K562 (cell line): ENCODE measurements at regions not wholly inside any gene's neighbourhood (a gene's known extent, or its start where the extent isn't known, plus 50 kb on each side); places are given as distances from the start of the nearest gene placed in this dataset.

ENCODE experiments used
- ATAC-seq: fragments of 200-7000 bp; cut with Tn5 transposase; 3 replicates; pipeline ENCODE4 v1.9.1; 2020; ENCODE audit warnings: moderate library complexity
- BruUV-seq: library from RNA; stranded (reverse); fragments of 400-500 nt; replicated peaks from 2 replicates; lab custom pipeline; 2021; lab: Mats Ljungman, UMichigan
- CTCF ChIA-PET: fragments of 300-600 bp; formaldehyde crosslinking; extraction: SDS; loops from one replicate; lab custom pipeline; 2021; ENCODE audit warnings: low intra/inter-chr PET ratio; lab: Yijun Ruan, JAX
- POLR2A ChIA-PET: fragments of 300-600, 350-650 bp; sonication (Branson Sonifier 250); formaldehyde crosslinking; extraction: SDS; loops from one replicate; lab custom pipeline; 2021; ENCODE audit warnings: antibody characterized with exemption, inconsistent platforms; lab: Yijun Ruan, JAX
- DNase-seq, 4 experiments: peaks; one replicate each; pipeline versions ENCODE4 v3.0.0 to v3.0.0-alpha.2; 2011 to 2018; ENCODE audit warnings: low spot score in 3 of 4, mixed read lengths in 3 of 4; ENCODE audit errors: extremely low read depth in 1 of 4
- FAIRE-seq: peaks from 2 replicates; lab custom pipeline; 2011; peaks lifted over from hg19 to GRCh38; lab: Jason Lieb, UNC
- H2AFZ ChIP-seq: 2 replicates; pipeline ENCODE4 v1.6.0; 2011; ENCODE audit warnings: low read depth, low read length, control low read depth, inconsistent platforms
- H3K27ac ChIP-seq: fragments of 200-600 bp; 3 replicates; pipeline ENCODE4 v1.8.0; 2011; ENCODE audit warnings: low read depth, mild to moderate bottlenecking, control low read depth, inconsistent platforms, low read length, moderate library complexity, mixed read lengths; ENCODE audit errors: extremely low read depth
- H3K27me3 ChIP-seq, 2 experiments: fragments of 300-600 bp in 1 of 2; 2 replicates in 1 of 2; 3 replicates in 1 of 2; pipeline versions ENCODE4 v1.6.0 to v1.8.0; 2011; ENCODE audit warnings: inconsistent platforms in 2 of 2, low read length in 2 of 2, mild to moderate bottlenecking in 1 of 2, mixed read lengths in 1 of 2, moderate library complexity in 1 of 2; ENCODE audit not compliant: control insufficient read depth in 2 of 2, insufficient read depth in 2 of 2
- H3K36me3 ChIP-seq: fragments of 300-600 bp; 3 replicates; pipeline ENCODE4 v1.8.0; 2011; ENCODE audit warnings: mild to moderate bottlenecking, low read length, inconsistent platforms; ENCODE audit not compliant: control insufficient read depth, insufficient read depth
- H3K4me1 ChIP-seq, 2 experiments: fragments of 200-600 bp in 1 of 2; replicated peaks in 1 of 2; 2 replicates in 1 of 2; 3 replicates in 1 of 2; pipeline versions ENCODE4 v1.5.1 to v1.8.0; 2011; ENCODE audit warnings: inconsistent platforms in 2 of 2, low read length in 2 of 2, mild to moderate bottlenecking in 1 of 2, mixed read lengths in 1 of 2, moderate library complexity in 1 of 2; ENCODE audit not compliant: control insufficient read depth in 2 of 2, insufficient read depth in 2 of 2
- H3K4me2 ChIP-seq: 2 replicates; pipeline ENCODE4 v1.6.1; 2011; ENCODE audit warnings: low read length, control low read depth, inconsistent platforms, mixed read lengths; ENCODE audit not compliant: insufficient read depth
- H3K4me3 ChIP-seq: fragments of 200-600 bp; sonication (generic), shearing (Covaris generic); 2 replicates; pipeline ENCODE4 v1.5.1; 2016; ENCODE audit warnings: control low read depth, inconsistent platforms
- H3K79me2 ChIP-seq: fragments of 200-600 bp; 3 replicates; pipeline ENCODE4 v1.8.0; 2011; ENCODE audit warnings: low read length, inconsistent platforms; ENCODE audit not compliant: control insufficient read depth, insufficient read depth
- H3K9ac ChIP-seq, 2 experiments: 2 replicates each; pipeline versions ENCODE4 v1.6.0 to v1.6.1; 2011; ENCODE audit warnings: low read depth in 2 of 2, low read length in 2 of 2, control low read depth in 1 of 2, inconsistent platforms in 1 of 2, mild to moderate bottlenecking in 1 of 2, mixed read lengths in 1 of 2; ENCODE audit not compliant: insufficient read depth in 1 of 2
- H3K9me1 ChIP-seq: one replicate; pipeline ENCODE4 v1.6.0; 2011; ENCODE audit warnings: inconsistent platforms, mild to moderate bottlenecking, low read length, moderate library complexity; ENCODE audit not compliant: control insufficient read depth, insufficient read depth
- H3K9me3 ChIP-seq: replicated peaks from 2 replicates; pipeline ENCODE4 v1.5.1; 2011; ENCODE audit warnings: low read depth, low read length, inconsistent platforms; ENCODE audit not compliant: control insufficient read depth, insufficient read depth
- H4K20me1 ChIP-seq: replicated peaks from 2 replicates; pipeline ENCODE4 v1.6.1; 2011; ENCODE audit warnings: low read length, inconsistent platforms, mixed read lengths; ENCODE audit not compliant: control insufficient read depth, insufficient read depth
- DMBX1 ChIP-seq: fragments of 250-450 bp; sonication (Bioruptor Pico); IDR thresholded peaks from 2 replicates; pipeline ENCODE4 v1.8.0; 2022; ENCODE audit warnings: inconsistent platforms, mild to moderate bottlenecking, moderate library complexity, borderline replicate concordance
- ETV1 ChIP-seq: fragments of 450-650 bp; conservative IDR thresholded peaks from 2 replicates; pipeline ENCODE4 v1.6.1; 2016; ENCODE audit warnings: missing genetic modification characterization, control low read depth, low read depth, missing compliant biosample characterization
- JUNB ChIP-seq: fragments of 450-650 bp; formaldehyde crosslinking; conservative IDR thresholded peaks from 2 replicates; pipeline ENCODE4 v1.4.0; 2020; ENCODE audit warnings: mild to moderate bottlenecking
- KLF16 ChIP-seq: IDR thresholded peaks from 2 replicates; pipeline ENCODE4 v1.6.1; 2016; ENCODE audit warnings: antibody characterized with exemption
- MYNN ChIP-seq, 2 experiments: sonication (generic); formaldehyde crosslinking in 1 of 2; IDR thresholded peaks; 2 replicates each; pipeline versions ENCODE4 v1.5.0 to v1.6.1; 2016 to 2020; ENCODE audit warnings: antibody characterized with exemption in 1 of 2, missing genetic modification reagents in 1 of 2
- NFRKB ChIP-seq: fragments of 450-650 bp; IDR thresholded peaks from 2 replicates; pipeline ENCODE4 v1.6.1; 2016; ENCODE audit warnings: low read depth
- POLR2G ChIP-seq: fragments of 200-400 bp; formaldehyde crosslinking; IDR thresholded peaks from 2 replicates; pipeline ENCODE4 v1.6.1; 2017; ENCODE audit warnings: low read depth, mild to moderate bottlenecking, antibody characterized with exemption, low read length, moderate library complexity
- RB1 ChIP-seq: fragments of 450-650 bp; IDR thresholded peaks from 2 replicates; pipeline ENCODE4 v1.6.1; 2017; ENCODE audit warnings: low read depth, mild to moderate bottlenecking
- ZNF551 ChIP-seq: fragments of 250-450 bp; sonication (Bioruptor Pico); IDR thresholded peaks from 2 replicates; pipeline ENCODE4 v1.5.0; 2021; ENCODE audit warnings: mild to moderate bottlenecking, moderate library complexity
- WGBS: fragments of 100-300 bp; shearing (Covaris generic); methylation state at CpG from one replicate; pipeline ENCODE4 v1.1.6; 2016; ENCODE audit warnings: low coverage, mixed read lengths; ENCODE audit not compliant: insufficient coverage; ENCODE audit errors: missing lambda C conversion rate; 5-methylcytosine and 5-hydroxymethylcytosine counted together
- in situ Hi-C: fragments of 300-500 bp; cut with MboI; formaldehyde crosslinking; loops from 4 replicates; pipeline ENCODE4 v1.15.0; 2018; ENCODE audit warnings: inconsistent platforms, mixed read lengths
- intact Hi-C: fragments of 100-400 bp; cut with micrococcal nuclease; formaldehyde crosslinking; loops from 2 replicates; pipeline ENCODE4 v1.14.2; 2022
- TF ChIP-seq, protein P1 (sequence below): IDR thresholded peaks from 3 replicates; pipeline ENCODE4 v1.6.1; 2011; ENCODE audit warnings: borderline replicate concordance, mild to moderate bottlenecking, moderate library complexity; ENCODE audit not compliant: insufficient read length; ENCODE audit errors: extremely low read depth
- TF ChIP-seq, protein P2 (sequence below): fragments of 450-650 bp; formaldehyde crosslinking; IDR thresholded peaks from 2 replicates; pipeline ENCODE4 v1.4.0; 2022; ENCODE audit warnings: mild to moderate bottlenecking, moderate library complexity
- TF ChIP-seq, protein P3 (sequence below): sonication (generic); formaldehyde crosslinking; IDR thresholded peaks from 2 replicates; pipeline ENCODE4 v1.8.0; 2022; ENCODE audit warnings: mild to moderate bottlenecking, missing genetic modification reagents
- TF ChIP-seq, protein P4 (sequence below): IDR thresholded peaks from 2 replicates; pipeline ENCODE4 v1.6.1; 2014; ENCODE audit warnings: antibody characterized with exemption
- TF ChIP-seq, protein P5 (sequence below): fragments of 450-650 bp; IDR thresholded peaks from one replicate; pipeline ENCODE4 v1.6.1; 2018; ENCODE audit warnings: mild to moderate bottlenecking, moderate library complexity; ENCODE audit not compliant: partially characterized antibody
- TF ChIP-seq, protein P6 (sequence below): sonication (generic); formaldehyde crosslinking; IDR thresholded peaks from 2 replicates; pipeline ENCODE4 v1.8.1; 2022; ENCODE audit warnings: missing genetic modification reagents

DNA sequence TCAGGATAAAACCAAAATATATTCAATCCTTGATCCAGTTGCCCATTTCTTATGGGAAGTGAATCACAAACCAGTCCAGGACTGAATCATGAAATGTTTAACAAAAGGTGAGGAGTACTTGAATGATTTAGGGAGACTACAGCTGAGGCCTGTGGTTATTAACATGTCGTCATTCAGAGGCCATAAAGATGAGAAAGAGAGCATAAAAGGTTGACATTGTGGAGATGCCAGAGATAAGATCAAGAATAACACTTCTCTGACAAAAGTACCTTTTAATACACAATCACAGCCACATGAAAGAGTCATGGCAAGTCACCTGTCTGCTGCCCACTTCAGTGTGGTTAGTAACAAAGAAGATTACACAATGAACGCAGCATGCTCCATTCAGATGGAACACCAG, 1195.7 kb upstream of the SORCS1 start:
- H3K9ac ChIP-seq: no peak overlapping the region
- ATAC-seq (no peak), DNase-seq (no peak), FAIRE-seq (no peak)
- H3K9me3 ChIP-seq: no peaks in the 10 kb centered on the region
- WGBS: 0% methylated on average over 1 of the region's 2 CpGs
- no peaks in the 10 kb centered on the region for H3K36me3 ChIP-seq
- in situ Hi-C loops: no loop called here
- no peak overlapping the region for H3K27ac ChIP-seq
- H3K4me3 ChIP-seq: no peak overlapping the region
- ChIA-PET CTCF (no interaction called here), POLR2A (no interaction called here)
- H2AFZ ChIP-seq: no peak overlapping the region
- no TSS peak for BruUV-seq
- no peaks in the 10 kb centered on the region for H3K27me3 ChIP-seq
- no peak overlapping the region for H3K4me2 ChIP-seq
- H3K4me1 ChIP-seq: no peaks in the 10 kb centered on the region
- H3K9me1 ChIP-seq: no peaks in the 10 kb centered on the region
- H4K20me1 ChIP-seq: no peaks in the 10 kb centered on the region
- no peaks in the 10 kb centered on the region for H3K79me2 ChIP-seq
- intact Hi-C loops: no loop called here
- TF ChIP-seq, protein P1, sequence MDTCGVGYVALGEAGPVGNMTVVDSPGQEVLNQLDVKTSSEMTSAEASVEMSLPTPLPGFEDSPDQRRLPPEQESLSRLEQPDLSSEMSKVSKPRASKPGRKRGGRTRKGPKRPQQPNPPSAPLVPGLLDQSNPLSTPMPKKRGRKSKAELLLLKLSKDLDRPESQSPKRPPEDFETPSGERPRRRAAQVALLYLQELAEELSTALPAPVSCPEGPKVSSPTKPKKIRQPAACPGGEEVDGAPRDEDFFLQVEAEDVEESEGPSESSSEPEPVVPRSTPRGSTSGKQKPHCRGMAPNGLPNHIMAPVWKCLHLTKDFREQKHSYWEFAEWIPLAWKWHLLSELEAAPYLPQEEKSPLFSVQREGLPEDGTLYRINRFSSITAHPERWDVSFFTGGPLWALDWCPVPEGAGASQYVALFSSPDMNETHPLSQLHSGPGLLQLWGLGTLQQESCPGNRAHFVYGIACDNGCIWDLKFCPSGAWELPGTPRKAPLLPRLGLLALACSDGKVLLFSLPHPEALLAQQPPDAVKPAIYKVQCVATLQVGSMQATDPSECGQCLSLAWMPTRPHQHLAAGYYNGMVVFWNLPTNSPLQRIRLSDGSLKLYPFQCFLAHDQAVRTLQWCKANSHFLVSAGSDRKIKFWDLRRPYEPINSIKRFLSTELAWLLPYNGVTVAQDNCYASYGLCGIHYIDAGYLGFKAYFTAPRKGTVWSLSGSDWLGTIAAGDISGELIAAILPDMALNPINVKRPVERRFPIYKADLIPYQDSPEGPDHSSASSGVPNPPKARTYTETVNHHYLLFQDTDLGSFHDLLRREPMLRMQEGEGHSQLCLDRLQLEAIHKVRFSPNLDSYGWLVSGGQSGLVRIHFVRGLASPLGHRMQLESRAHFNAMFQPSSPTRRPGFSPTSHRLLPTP: no peak
- TF ChIP-seq ETV1 (tag): no peak
- TF ChIP-seq, protein P2, sequence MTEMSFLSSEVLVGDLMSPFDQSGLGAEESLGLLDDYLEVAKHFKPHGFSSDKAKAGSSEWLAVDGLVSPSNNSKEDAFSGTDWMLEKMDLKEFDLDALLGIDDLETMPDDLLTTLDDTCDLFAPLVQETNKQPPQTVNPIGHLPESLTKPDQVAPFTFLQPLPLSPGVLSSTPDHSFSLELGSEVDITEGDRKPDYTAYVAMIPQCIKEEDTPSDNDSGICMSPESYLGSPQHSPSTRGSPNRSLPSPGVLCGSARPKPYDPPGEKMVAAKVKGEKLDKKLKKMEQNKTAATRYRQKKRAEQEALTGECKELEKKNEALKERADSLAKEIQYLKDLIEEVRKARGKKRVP: no peak
- TF ChIP-seq, protein P3, sequence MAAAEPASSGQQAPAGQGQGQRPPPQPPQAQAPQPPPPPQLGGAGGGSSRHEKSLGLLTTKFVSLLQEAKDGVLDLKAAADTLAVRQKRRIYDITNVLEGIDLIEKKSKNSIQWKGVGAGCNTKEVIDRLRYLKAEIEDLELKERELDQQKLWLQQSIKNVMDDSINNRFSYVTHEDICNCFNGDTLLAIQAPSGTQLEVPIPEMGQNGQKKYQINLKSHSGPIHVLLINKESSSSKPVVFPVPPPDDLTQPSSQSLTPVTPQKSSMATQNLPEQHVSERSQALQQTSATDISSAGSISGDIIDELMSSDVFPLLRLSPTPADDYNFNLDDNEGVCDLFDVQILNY (CRISPR knock-in tag): no peak
- no peak for TF ChIP-seq NFRKB
- TF ChIP-seq MYNN (IDR thresholded peaks at IDR 0.05): no peak
- TF ChIP-seq MYNN (CRISPR knock-in tag; IDR thresholded peaks at IDR 0.05): no peak
- TF ChIP-seq, protein P4, sequence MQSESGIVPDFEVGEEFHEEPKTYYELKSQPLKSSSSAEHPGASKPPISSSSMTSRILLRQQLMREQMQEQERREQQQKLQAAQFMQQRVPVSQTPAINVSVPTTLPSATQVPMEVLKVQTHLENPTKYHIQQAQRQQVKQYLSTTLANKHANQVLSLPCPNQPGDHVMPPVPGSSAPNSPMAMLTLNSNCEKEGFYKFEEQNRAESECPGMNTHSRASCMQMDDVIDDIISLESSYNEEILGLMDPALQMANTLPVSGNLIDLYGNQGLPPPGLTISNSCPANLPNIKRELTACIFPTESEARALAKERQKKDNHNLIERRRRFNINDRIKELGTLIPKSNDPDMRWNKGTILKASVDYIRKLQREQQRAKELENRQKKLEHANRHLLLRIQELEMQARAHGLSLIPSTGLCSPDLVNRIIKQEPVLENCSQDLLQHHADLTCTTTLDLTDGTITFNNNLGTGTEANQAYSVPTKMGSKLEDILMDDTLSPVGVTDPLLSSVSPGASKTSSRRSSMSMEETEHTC: no peak
- no peak for TF ChIP-seq KLF16
- TF ChIP-seq, protein P5, sequence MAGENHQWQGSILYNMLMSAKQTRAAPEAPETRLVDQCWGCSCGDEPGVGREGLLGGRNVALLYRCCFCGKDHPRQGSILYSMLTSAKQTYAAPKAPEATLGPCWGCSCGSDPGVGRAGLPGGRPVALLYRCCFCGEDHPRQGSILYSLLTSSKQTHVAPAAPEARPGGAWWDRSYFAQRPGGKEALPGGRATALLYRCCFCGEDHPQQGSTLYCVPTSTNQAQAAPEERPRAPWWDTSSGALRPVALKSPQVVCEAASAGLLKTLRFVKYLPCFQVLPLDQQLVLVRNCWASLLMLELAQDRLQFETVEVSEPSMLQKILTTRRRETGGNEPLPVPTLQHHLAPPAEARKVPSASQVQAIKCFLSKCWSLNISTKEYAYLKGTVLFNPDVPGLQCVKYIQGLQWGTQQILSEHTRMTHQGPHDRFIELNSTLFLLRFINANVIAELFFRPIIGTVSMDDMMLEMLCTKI: no peak
- no peak for TF ChIP-seq RB1
- TF ChIP-seq POLR2G: no peak
- no peak for TF ChIP-seq JUNB (CRISPR knock-in tag)
- TF ChIP-seq ZNF551 (CRISPR knock-in tag): no peak
- TF ChIP-seq, protein P6, sequence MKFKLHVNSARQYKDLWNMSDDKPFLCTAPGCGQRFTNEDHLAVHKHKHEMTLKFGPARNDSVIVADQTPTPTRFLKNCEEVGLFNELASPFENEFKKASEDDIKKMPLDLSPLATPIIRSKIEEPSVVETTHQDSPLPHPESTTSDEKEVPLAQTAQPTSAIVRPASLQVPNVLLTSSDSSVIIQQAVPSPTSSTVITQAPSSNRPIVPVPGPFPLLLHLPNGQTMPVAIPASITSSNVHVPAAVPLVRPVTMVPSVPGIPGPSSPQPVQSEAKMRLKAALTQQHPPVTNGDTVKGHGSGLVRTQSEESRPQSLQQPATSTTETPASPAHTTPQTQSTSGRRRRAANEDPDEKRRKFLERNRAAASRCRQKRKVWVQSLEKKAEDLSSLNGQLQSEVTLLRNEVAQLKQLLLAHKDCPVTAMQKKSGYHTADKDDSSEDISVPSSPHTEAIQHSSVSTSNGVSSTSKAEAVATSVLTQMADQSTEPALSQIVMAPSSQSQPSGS: no peak
- TF ChIP-seq DMBX1 (CRISPR knock-in tag): no peak
